ENCODE measurements at regions not wholly inside any gene's neighbourhood (a gene's known extent, or its start where the extent isn't known, plus 50 kb on each side); places are given as distances from the start of the nearest gene placed in this dataset.

DNA sequence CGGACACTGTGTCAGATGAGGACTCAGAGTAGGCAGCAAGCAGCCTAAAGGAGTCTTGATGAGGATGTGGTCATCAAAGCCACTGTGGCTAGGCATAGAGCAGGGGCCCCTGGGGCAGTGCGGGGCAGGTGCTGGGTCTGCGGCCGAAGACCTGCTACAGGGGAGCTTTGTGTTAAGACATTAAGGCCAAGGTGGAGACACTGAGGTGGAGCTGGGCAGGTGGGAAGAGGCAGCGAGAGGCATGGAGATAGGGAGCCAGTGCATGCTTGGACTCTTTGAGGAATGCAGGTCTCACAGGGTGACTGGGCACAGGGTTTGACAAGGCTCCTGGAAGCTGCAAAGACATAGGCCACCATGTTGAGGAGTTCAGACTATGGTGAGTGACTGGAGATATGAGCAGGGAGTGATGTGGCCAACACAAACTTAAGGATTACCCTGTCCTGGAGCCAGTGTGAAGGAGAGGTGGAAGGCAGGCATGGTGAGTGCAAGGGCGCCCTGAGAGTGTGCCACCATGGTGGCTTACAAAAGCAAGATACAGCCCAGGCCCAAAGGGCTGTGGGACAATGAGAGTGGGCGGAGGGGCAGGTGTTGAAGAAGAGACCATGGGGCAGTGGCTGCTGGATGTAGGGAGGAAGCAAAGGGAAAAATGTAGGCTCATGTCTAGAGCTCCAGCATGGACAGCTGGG is 450.9 kb upstream of the HS6ST1 start:
- ChIA-PET POLR2A (ENCODE audit: low non-redundant PET) (no interaction called here), CTCF (no interaction called here)
- DNase-seq (ENCODE audit: low spot score) = no peak
- Histone ChIP-seq H3K27me3 (replicated peaks; ENCODE audit: insufficient read depth, low read depth, low read length, poor library complexity) (no peaks in the 10 kb centered on the region), H3K4me3 (ENCODE audit: low read depth, low read length, poor library complexity, severe bottlenecking) (no peak overlapping the region), H3K27ac (ENCODE audit: low read depth, low read length, poor library complexity, severe bottlenecking) (no peak overlapping the region), H3K4me1 (ENCODE audit: insufficient read depth, low read length, poor library complexity, severe bottlenecking) (no peaks in the 10 kb centered on the region), H3K9me3 (ENCODE audit: low read depth, low read length, poor library complexity, severe bottlenecking) (no peaks in the 10 kb centered on the region), H3K36me3 (ENCODE audit: insufficient read depth, low read length, poor library complexity, severe bottlenecking) (no peaks in the 10 kb centered on the region)
- BruUV-seq (replicated peaks) = no TSS peak
- TF ChIP-seq, protein P1, sequence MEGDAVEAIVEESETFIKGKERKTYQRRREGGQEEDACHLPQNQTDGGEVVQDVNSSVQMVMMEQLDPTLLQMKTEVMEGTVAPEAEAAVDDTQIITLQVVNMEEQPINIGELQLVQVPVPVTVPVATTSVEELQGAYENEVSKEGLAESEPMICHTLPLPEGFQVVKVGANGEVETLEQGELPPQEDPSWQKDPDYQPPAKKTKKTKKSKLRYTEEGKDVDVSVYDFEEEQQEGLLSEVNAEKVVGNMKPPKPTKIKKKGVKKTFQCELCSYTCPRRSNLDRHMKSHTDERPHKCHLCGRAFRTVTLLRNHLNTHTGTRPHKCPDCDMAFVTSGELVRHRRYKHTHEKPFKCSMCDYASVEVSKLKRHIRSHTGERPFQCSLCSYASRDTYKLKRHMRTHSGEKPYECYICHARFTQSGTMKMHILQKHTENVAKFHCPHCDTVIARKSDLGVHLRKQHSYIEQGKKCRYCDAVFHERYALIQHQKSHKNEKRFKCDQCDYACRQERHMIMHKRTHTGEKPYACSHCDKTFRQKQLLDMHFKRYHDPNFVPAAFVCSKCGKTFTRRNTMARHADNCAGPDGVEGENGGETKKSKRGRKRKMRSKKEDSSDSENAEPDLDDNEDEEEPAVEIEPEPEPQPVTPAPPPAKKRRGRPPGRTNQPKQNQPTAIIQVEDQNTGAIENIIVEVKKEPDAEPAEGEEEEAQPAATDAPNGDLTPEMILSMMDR (conservative IDR thresholded peaks at IDR 0.05; ENCODE audit: low read depth, low read length) = no peak
- no peak for TF ChIP-seq EZH2 (IDR thresholded peaks at IDR 0.05; ENCODE audit: borderline replicate concordance, low read depth, low read length, poor library complexity, severe bottlenecking)
- intact Hi-C loops (cut with micrococcal nuclease; ENCODE audit: unreplicated experiment) = no loop called here

GRCh38 chr2:128770143-128771085 is 451.7 kb upstream of the HS6ST1 start:
- no peaks in the 10 kb centered on the region for H3K27me3 ChIP-seq (replicated peaks; ENCODE audit: insufficient read depth, low read depth, low read length, poor library complexity)
- ChIA-PET CTCF (no interaction called here), POLR2A (ENCODE audit: low non-redundant PET) (no interaction called here)
- TF ChIP-seq EZH2 (IDR thresholded peaks at IDR 0.05; ENCODE audit: borderline replicate concordance, low read depth, low read length, poor library complexity, severe bottlenecking) = no peak
- TF ChIP-seq, protein P1 (conservative IDR thresholded peaks at IDR 0.05; ENCODE audit: low read depth, low read length) = no peak
- intact Hi-C loops (cut with micrococcal nuclease; ENCODE audit: unreplicated experiment) = no loop called here
- H3K4me1 ChIP-seq (ENCODE audit: insufficient read depth, low read length, poor library complexity, severe bottlenecking) = no peaks in the 10 kb centered on the region
- H3K4me3 ChIP-seq (ENCODE audit: low read depth, low read length, poor library complexity, severe bottlenecking) = no peak overlapping the region
- no peak for DNase-seq (ENCODE audit: low spot score)
- BruUV-seq (replicated peaks) = no TSS peak
- H3K27ac ChIP-seq (ENCODE audit: low read depth, low read length, poor library complexity, severe bottlenecking) = no peak overlapping the region
- no peaks in the 10 kb centered on the region for H3K9me3 ChIP-seq (ENCODE audit: low read depth, low read length, poor library complexity, severe bottlenecking)
- H3K36me3 ChIP-seq (ENCODE audit: insufficient read depth, low read length, poor library complexity, severe bottlenecking) = no peaks in the 10 kb centered on the region

GRCh38 chr2:128771401-128771800 is 452.7 kb upstream of the HS6ST1 start:
- Histone ChIP-seq H3K36me3 (ENCODE audit: insufficient read depth, low read length, poor library complexity, severe bottlenecking) (no peaks in the 10 kb centered on the region), H3K4me3 (ENCODE audit: low read depth, low read length, poor library complexity, severe bottlenecking) (no peak overlapping the region), H3K4me1 (ENCODE audit: insufficient read depth, low read length, poor library complexity, severe bottlenecking) (no peaks in the 10 kb centered on the region), H3K9me3 (ENCODE audit: low read depth, low read length, poor library complexity, severe bottlenecking) (no peaks in the 10 kb centered on the region), H3K27ac (ENCODE audit: low read depth, low read length, poor library complexity, severe bottlenecking) (no peak overlapping the region), H3K27me3 (replicated peaks; ENCODE audit: insufficient read depth, low read depth, low read length, poor library complexity) (no peaks in the 10 kb centered on the region)
- POLR2A ChIA-PET (ENCODE audit: low non-redundant PET) = no interaction called here
- BruUV-seq (replicated peaks) = no TSS peak
- CTCF ChIA-PET = no interaction called here
- no peak for TF ChIP-seq EZH2 (IDR thresholded peaks at IDR 0.05; ENCODE audit: borderline replicate concordance, low read depth, low read length, poor library complexity, severe bottlenecking)
- TF ChIP-seq, protein P1 (conservative IDR thresholded peaks at IDR 0.05; ENCODE audit: low read depth, low read length) = no peak
- intact Hi-C loops (cut with micrococcal nuclease; ENCODE audit: unreplicated experiment) = no loop called here
- no peak for DNase-seq (ENCODE audit: low spot score)

Data from A673 (cell line).